HL-60 (cell line): ENCODE measurements at regions not wholly inside any gene's neighbourhood (a gene's known extent, or its start where the extent isn't known, plus 50 kb on each side); places are given as distances from the start of the nearest gene placed in this dataset.

ENCODE experiments used
- GABPA ChIP-seq: IDR thresholded peaks from 2 replicates; pipeline ENCODE4 v1.6.1; 2012; ENCODE audit warnings: low read depth
- POLR2AphosphoS5 ChIP-seq: IDR thresholded peaks from 2 replicates; pipeline ENCODE4 v1.6.1; 2012; ENCODE audit warnings: low read depth
- TF ChIP-seq, protein P1 (sequence below): IDR thresholded peaks from one replicate; pipeline ENCODE4 v1.5.1; 2011; ENCODE audit warnings: low read length, control low read depth, inconsistent platforms; ENCODE audit not compliant: insufficient read depth
- TF ChIP-seq, protein P2 (sequence below): IDR thresholded peaks from 2 replicates; pipeline ENCODE4 v1.6.1; 2012; ENCODE audit warnings: low read depth; ENCODE audit not compliant: insufficient replicate concordance

DNA sequence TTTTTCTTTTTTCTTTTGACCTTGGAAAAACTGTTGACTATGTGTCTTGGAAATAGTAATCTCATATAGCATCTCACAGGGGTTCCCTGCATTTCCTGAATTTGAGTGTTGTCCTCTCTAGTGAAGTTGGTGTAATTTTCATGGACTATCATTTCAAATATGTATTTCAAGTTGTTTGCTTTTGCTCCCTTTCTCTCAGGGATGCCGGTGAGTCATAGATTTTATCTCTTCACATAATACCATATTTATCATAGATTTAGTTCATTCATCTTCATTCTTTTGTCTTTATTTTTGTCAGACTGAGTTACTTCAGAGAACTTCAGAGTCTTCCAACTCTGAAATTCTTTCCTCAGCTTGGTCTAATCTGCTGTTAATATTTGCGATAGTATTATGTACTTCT is 1320.6 kb downstream of the LRFN5 start:
- TF ChIP-seq, protein P1, sequence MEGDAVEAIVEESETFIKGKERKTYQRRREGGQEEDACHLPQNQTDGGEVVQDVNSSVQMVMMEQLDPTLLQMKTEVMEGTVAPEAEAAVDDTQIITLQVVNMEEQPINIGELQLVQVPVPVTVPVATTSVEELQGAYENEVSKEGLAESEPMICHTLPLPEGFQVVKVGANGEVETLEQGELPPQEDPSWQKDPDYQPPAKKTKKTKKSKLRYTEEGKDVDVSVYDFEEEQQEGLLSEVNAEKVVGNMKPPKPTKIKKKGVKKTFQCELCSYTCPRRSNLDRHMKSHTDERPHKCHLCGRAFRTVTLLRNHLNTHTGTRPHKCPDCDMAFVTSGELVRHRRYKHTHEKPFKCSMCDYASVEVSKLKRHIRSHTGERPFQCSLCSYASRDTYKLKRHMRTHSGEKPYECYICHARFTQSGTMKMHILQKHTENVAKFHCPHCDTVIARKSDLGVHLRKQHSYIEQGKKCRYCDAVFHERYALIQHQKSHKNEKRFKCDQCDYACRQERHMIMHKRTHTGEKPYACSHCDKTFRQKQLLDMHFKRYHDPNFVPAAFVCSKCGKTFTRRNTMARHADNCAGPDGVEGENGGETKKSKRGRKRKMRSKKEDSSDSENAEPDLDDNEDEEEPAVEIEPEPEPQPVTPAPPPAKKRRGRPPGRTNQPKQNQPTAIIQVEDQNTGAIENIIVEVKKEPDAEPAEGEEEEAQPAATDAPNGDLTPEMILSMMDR: no peak
- TF ChIP-seq, protein P2, sequence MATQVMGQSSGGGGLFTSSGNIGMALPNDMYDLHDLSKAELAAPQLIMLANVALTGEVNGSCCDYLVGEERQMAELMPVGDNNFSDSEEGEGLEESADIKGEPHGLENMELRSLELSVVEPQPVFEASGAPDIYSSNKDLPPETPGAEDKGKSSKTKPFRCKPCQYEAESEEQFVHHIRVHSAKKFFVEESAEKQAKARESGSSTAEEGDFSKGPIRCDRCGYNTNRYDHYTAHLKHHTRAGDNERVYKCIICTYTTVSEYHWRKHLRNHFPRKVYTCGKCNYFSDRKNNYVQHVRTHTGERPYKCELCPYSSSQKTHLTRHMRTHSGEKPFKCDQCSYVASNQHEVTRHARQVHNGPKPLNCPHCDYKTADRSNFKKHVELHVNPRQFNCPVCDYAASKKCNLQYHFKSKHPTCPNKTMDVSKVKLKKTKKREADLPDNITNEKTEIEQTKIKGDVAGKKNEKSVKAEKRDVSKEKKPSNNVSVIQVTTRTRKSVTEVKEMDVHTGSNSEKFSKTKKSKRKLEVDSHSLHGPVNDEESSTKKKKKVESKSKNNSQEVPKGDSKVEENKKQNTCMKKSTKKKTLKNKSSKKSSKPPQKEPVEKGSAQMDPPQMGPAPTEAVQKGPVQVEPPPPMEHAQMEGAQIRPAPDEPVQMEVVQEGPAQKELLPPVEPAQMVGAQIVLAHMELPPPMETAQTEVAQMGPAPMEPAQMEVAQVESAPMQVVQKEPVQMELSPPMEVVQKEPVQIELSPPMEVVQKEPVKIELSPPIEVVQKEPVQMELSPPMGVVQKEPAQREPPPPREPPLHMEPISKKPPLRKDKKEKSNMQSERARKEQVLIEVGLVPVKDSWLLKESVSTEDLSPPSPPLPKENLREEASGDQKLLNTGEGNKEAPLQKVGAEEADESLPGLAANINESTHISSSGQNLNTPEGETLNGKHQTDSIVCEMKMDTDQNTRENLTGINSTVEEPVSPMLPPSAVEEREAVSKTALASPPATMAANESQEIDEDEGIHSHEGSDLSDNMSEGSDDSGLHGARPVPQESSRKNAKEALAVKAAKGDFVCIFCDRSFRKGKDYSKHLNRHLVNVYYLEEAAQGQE: no peak
- TF ChIP-seq POLR2AphosphoS5 (no peak), GABPA (no peak)
